Skeletal muscle cell (primary cell): ENCODE measurements at regions not wholly inside any gene's neighbourhood (a gene's known extent, or its start where the extent isn't known, plus 50 kb on each side); places are given as distances from the start of the nearest gene placed in this dataset.
"Not testable (repeated sequence)": the region's sequence is repeated elsewhere in the genome, so short reads cannot be mapped to it uniquely, and the experiment has no call there.

ENCODE experiments used
- DNase-seq: peaks from one replicate; pipeline ENCODE4 v3.0.0-alpha.2; 2010; ENCODE audit warnings: low read depth
- H3K4me3 ChIP-seq: 2 replicates; pipeline ENCODE4 v1.5.1; 2011; ENCODE audit warnings: low read depth, mild to moderate bottlenecking, control low read depth, low read length, moderate library complexity

DNA sequence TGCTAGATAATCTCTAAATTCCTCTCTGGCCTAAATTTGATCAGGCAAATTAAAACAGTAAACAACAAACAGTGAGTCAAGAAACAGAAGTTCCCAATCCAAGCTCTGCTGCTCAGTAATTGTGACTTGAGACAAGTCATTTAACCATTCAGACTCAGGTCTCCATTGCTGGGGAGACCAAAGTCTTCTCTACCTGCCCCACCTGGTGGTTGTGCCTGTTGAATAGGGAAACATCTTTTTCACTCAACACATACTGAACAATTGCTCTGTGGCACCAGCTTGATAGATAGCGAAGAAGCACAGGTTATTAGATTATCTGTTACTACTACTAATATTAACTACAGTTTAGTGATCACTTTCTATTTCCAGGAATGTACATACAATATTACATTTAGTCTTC lies 112.1 kb upstream of the EOLA2 start:
- DNase-seq, result no peak
- H3K4me3 ChIP-seq, result no peak overlapping the region

DNA sequence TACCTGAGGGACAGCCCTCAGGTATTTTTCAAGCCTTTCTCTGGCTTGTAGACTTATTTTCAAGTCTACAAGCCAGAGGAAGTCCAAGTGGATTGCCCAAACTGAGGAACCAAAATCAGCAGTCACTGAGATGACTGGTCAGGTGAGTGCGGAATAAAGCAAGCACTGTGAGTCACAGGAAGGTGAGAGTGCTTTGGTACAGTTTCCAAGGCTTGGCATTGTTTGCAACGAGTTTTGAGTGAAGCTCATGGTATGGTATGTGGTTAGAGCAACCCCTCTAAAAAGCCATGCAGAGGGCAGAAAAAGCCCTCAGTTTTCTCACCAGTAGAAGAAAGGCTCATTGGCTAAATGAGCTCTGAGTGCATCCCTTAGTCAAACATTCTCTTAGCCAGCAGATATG lies 112.8 kb upstream of the EOLA2 start:
- DNase-seq, result no peak
- H3K4me3 ChIP-seq, result no peak overlapping the region

DNA sequence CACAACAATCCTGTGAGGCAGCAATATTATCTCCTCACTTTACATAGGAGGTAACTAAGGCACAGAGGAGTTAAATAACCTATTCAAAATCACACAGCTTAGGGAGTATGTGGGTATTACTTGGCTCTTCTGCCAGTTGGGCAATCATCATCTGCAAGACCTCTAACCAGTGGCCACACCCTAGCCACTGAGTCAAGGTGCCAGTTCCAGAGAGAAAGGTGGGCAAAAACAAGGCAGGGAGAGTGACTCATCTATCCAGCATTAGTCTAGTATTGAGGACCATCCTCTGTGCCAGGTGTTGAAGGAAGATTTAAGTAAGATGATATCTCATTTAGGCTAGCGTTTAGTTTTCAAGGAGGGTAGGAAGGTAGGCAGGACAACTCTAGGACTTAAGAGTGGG lies 113.9 kb upstream of the EOLA2 start:
- no peak for DNase-seq
- no peak overlapping the region for H3K4me3 ChIP-seq

DNA sequence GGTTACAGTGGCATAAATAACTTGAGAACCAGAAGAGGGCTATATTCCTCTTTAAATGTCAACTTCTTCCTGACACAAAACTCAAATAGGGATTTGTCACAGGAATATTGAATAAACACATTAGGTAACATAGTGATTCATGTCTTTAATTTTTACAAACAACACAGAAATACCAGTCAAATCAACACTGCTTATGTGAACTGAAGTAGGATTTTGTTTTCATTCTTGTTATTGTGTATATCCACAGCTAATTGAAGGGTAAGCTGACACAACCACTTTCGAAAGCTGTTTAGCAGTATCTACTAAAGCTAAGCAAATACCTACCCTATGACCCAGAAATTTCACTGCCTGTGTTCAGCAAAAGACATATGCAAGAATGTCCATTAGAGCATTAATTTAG lies 120.4 kb upstream of the EOLA2 start:
- DNase-seq, result no peak
- no peak overlapping the region for H3K4me3 ChIP-seq

DNA sequence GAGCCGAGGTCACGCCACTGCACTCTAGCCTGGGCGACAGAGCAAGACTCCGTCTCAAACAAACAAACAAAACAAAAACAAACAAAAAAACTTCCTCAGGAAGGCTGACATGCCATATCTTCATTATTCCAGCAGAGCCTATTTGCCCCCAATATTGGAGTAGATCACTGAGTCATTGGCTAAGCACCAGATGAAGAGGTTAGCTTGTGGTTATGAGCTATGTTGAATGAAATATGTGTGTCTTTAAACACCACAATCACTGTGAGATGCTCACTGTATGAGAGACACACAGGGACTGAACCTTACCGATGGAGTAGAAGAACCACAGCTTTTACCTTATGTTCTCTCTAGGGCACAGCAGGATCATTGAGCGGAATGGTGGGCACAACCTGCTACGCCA lies 122.1 kb upstream of the EOLA2 start:
- DNase-seq, result no peak

DNA sequence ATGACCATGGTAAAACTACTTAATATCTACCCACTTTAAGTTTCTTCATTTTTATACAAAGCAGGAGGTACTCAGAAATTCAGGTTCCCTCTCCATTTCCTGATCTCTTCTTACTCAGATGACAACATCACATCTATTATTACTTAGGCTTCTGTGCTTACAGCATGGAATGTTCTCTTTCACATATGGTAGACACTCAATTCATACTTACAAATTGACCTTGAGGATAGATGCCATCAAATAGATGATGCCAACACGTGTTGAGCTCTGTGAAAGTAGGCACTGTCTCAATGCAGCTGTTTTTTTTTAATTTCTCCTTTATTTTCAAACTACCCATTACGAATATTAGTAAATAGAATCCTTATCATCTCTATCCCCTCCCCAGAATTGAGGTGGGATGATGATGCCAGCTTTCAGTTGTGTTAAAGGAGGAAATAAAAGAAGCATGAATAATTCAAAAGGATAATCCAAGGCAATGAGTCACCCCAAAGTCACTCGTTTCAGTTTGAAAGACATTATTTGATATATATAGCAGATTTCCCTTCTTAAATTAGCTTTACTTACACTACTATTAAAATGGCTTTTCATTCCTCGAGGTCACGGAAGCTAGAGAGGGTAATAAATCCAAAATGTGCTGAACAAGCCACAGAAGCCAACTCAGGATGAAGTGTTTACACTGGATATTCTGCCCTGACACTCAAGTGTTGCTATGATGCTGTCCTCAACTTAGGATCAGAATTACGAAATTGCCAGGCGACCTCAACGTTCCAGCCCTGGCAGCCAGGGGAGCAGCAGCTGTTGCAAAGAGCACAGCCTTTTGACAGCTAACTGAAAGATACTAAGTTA lies 124.2 kb upstream of the EOLA2 start:
- peak; percentile 65 for DNase-seq
- H3K4me3 ChIP-seq, result no peak overlapping the region

More for the DNA sequence above, 122.1 kb upstream of the EOLA2 start:
- no peak overlapping the region for H3K4me3 ChIP-seq

DNA sequence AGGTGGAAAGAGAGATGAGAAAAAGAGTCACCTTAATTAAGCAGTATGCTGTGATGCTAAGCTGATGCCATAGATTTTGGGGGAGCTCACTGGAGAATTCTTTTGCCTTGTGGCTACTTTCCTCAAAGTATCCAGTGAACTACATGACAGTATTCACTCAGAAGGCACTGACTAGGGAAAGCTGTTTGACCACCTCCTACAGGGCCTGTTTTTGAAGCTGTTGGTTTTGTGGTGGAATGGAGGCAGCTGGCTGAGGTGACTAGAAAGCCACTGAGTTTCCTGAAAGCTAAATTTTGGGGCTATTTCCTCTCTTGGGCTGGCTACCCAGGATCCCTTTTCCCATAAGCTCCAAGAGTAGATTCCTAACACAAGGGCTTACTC lies 124.8 kb upstream of the EOLA2 start:
- no peak overlapping the region for H3K4me3 ChIP-seq
- DNase-seq, result no peak

DNA sequence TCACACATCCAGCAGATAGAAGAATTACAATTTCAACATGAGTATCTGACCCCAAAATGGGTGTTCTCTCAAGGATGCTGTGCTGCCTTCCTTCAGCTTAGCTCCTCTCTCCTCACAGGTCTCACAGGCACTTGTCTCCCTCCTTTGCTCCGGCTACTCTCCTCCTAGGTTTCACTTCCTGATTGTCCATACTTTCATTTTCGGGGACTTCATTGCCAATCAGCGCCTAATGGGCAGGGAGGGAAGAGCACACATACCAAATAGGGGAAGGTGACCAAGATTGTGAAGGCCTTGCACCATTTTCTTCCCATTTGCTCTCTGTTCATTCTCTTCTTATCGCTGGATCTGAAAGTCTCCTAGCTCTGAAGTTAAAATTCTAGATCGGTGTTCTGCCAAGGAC lies 125.4 kb upstream of the EOLA2 start:
- DNase-seq, result no peak
- H3K4me3 ChIP-seq, result no peak overlapping the region

DNA sequence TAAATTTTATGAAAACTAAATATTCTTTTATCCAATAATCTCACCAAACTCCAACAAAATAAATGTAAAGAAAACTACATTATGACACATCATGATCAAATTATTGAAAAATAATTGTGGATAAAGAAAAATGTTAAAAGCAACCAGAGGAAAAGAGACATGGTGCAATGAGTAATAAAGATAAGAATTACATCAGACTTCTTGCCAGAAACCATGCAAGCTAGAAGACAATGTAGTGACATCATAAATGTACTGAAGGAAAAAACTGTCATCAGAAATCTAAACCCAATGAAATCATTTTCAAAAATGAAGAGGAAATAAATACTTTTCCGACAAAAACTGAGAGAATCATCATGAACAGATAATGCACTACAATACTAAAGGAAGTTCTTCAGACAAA lies 135.9 kb upstream of the EOLA2 start:
- no peak overlapping the region for H3K4me3 ChIP-seq
- DNase-seq, result no peak

DNA sequence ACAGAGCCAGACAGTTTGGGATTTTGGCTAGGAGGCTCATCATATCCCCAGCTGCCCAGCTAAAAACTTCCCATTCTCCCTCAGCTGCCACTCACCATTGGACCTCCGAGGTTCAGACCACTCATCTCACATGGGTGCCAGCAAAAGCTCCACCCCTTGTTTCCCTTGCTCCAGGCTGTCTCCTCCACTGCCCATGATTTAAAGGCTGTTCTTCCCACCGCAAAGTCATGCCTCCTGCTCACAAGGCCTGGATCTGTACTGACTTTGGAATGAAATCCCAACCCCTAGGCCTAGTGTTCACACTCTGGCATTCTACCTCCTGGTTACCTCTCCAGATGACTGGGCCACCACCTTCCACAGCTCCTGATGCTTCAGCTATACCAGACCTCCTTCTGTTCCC lies 142.2 kb upstream of the EOLA2 start:
- H3K4me3 ChIP-seq, result no peak overlapping the region
- DNase-seq, result no peak

DNA sequence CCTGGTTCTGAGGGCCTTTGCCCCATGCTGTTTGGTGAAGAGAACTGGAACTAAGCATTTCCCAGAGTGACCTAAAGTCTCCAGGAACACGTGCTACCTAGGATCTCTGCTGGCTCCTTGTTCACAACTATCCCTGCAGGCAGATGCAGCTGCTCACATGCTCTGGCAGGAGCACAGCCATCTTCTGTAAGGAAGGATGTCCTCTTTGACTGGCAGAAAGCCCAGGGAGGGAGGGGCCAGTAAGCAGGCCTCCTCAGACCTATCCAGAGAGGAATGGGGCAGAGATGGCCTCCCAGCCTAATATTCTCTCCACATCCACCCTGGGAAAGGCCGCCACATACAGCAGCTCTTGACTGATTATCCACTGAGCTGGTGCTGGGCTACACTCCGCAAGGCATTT lies 142.8 kb upstream of the EOLA2 start:
- no peak for DNase-seq
- H3K4me3 ChIP-seq, result no peak overlapping the region

DNA sequence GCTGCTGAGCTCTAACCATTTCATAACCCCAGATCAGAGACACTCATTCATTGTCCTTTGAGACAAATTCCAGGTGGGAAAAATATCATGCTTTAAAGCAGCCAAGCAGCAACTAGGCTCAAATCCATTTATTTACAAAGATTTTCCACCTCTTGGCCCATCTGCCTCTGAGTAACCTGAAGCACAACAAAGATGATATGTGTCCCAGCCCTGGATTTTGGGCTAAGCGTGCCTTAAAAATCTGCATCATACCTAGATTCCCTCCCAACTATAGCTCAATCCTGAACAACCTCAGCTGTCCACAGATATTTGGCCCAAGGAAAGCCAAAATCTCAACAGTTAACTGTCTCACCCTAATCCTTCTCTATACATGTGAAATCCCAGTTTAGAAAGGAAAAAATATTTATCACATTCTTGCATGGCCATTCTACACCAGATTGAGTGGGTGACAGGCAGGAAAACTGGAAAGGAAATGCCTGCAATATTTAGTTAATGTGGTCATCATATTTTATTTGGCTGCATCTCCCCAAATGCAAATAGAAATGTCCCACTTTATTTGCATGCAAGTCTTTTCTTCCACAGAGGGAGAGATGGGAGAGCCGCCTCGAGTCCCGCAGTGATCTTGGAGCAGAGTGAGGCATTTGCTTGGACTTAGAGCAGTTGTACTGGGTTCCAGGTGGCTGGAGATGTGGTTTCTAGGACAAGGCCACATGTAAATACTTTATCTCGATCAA lies 146.4 kb upstream of the EOLA2 start:
- no peak for DNase-seq
- no peak overlapping the region for H3K4me3 ChIP-seq

DNA sequence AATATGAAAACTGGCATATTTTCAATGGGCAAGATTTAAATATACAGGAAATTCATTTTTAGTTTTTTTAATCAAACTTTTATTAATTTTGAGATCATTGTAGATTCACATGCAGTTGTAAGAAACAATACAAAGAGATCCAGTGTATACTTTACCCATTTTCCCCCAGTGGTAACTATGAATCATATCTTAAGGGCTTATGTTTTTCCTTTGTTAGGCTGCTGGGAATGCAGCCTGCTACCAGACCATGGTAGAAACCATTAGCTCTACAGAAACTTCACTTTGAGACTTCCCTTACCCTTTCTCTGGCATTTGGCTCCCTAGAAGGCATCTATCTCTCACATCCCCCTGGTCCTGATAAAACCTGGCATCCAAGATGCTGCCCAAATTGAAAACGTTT lies 147.6 kb upstream of the EOLA2 start:
- DNase-seq, result no peak
- no peak overlapping the region for H3K4me3 ChIP-seq

DNA sequence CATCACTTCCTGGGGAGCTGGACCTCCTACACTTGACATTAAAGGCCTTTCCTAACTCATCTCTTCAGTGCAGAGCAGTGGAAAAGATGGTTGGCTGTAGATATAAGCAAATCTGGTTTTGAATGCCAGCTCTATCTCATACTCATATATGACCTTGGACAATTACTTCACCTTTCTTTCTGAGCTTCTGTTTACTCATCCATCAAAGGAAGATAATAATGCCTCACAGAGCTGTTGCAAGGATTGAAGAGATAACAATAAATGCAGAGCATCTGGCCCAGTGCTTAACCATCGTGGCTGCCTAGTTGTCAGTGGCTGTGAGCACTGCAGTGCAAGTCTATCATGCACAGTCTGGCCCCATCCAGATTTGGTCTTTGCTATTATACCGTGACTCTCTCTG lies 148.1 kb upstream of the EOLA2 start:
- no peak for DNase-seq
- no peak overlapping the region for H3K4me3 ChIP-seq

DNA sequence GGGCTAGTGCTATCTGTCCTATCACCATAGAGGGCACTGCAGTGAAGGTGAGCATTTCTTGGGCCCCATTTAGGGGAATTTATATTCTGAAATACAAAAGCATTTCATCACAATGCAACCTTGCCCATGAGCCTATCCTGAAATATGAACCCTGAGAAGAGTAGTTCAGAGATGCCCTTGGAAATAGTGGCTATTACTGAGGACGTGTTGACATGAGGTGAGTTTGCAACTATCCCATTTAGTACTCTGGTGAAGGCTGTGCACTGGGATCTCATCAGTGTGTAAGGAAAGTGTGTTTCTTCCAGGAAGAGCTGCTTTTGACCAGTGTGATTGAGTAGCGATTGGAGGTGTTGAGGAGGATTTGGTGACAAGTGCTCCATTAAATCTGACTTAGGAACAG lies 149.3 kb upstream of the EOLA2 start:
- no peak overlapping the region for H3K4me3 ChIP-seq
- DNase-seq, result no peak

DNA sequence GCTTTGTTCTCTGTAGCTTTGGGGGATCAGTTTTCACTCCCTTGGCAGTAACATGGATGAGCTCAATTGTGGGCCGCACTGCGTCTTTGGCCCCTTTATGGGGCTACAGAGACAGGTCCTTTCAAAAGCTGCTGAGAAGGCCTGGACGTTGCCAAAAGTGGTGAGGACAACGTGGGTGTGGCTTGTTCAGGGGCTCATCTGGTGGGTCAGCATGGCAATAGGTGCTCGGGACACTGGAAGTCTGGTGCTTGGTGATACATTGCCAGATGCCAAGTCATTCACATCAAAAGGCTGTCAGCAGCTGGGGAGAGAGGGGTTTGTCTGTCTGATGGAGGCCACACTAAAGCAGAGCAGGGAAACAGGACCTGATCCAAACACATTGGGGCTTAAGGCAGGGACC lies 149.8 kb upstream of the EOLA2 start:
- no peak for DNase-seq
- no peak overlapping the region for H3K4me3 ChIP-seq

DNA sequence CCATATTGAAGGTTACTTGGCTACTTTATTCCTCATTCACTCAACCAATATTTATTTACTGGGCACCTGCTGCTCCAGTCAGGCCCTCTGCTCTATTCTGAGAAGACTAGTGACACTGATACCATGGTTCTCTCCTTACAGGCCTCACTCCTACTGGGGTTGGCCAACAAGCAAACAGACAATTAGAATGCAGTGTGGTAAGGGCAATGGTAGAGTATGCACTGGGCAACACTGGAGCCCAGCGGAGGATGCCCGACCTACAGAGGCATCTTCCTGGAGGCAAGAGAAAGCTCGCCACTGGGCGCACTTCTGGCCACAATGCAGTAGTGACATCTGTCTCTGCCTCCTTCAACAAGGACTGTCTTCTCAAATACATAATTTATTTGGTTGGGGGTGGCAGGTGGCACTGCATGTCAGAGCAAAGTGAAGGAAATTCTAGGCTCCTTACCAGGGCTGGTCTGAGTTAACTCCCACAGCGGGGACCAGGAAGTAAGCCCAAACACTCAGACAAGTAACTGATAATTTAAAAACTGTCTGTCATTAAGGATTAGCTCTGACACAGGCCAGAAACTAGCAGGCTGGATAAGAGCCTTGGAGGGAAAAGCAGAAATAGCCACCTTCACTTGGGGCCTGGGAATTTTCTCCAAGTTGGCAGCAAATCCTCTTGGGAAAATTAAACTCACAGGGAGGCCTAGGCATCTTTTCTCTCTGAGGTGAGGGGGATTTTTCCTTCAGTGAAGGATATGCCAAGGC lies 150.7 kb upstream of the EOLA2 start:
- no peak for DNase-seq
- H3K4me3 ChIP-seq, result no peak overlapping the region

DNA sequence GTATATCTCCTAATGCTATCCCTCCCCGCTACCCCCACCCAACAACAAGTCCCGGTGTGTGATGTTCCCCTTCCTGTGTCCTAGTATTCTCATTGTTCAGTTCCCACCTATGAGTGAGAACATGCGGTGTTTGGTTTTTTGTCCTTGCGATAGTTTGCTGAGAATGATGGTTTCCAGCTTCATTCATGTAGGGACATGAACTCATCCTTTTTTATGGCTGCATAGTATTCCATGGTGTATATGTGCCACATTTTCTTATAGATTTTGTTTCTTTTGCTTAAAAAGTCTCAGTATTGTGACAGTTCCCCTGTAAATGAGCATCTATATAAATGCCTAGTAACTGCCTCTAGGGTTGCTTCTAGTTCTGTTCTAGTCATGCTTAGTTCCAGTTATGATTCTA lies 153.0 kb upstream of the EOLA2 start:
- H3K4me3 ChIP-seq, DNase-seq: not testable (repeated sequence)

DNA sequence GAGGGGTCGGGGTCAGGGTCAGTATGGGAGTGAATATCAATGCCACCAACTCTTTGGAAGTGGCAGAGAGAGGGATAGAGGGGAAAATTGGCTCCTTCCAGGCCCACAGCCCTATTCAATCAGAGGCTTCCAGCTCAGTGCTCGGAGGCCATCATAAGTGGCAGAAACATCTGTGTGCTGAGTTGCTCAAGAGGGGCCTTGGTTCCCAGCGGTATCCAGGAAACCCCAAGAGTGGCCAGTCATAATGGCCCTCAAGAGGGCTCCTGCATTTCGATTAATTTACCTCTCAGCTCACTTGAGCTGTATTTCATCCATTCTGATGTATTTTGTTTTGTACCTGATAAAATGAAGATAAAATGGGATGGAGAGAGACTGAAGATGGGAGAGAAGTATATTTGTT lies 154.3 kb upstream of the EOLA2 start:
- no peak for DNase-seq
- H3K4me3 ChIP-seq, result no peak overlapping the region

DNA sequence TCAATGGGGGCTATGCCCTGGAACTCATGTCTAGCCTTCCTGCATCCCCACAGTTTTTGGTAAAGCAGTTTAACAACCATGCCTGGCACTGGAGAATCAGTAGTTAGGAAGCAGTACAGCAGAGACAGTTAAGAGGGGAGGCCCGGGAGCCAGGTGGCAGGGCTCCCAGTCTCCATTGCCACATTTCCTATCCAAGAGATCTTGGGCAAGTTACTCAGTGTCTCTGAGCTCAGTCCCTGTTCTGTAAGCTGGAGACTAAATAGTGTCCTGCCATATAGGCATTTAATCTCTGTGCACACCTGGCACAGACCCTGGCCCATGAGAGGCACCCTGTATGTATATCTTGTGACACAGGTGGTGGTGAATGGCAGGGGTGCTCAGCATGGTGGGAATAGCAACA lies 156.1 kb upstream of the EOLA2 start:
- no peak overlapping the region for H3K4me3 ChIP-seq
- DNase-seq, result no peak
